GM18868 (cell line): ENCODE measurements at regions not wholly inside any gene's neighbourhood (a gene's known extent, or its start where the extent isn't known, plus 50 kb on each side); places are given as distances from the start of the nearest gene placed in this dataset.
"Not testable (repeated sequence)": the region's sequence is repeated elsewhere in the genome, so short reads cannot be mapped to it uniquely, and the experiment has no call there.

Experiments
- ATAC-seq: cut with Tn5 transposase; IDR thresholded peaks from one replicate; pipeline ENCODE4 v1.9.1; 2021; ENCODE audit warnings: mild to moderate bottlenecking, moderate library complexity; ENCODE audit not compliant: unreplicated experiment

- ATAC-seq: no peak
Measured at GRCh38 chrX:74251006-74251930, 52.7 kb upstream of the ZCCHC13 start.

GRCh38 chrX:74250574-74250973 is 53.4 kb upstream of the ZCCHC13 start:
- ATAC-seq: no peak

- no peak for ATAC-seq
Measured at GRCh38 chrX:74249963-74250362, 54.0 kb upstream of the ZCCHC13 start.

GRCh38 chrX:74248889-74249288 is 55.1 kb upstream of the ZCCHC13 start:
- no peak for ATAC-seq

GRCh38 chrX:74246524-74246923 is 57.5 kb upstream of the ZCCHC13 start:
- no peak for ATAC-seq

GRCh38 chrX:74242484-74243138 is 61.4 kb upstream of the ZCCHC13 start:
- ATAC-seq: no peak

GRCh38 chrX:74242050-74242449 is 61.9 kb upstream of the ZCCHC13 start:
- no peak for ATAC-seq

GRCh38 chrX:74238771-74239170 is 65.2 kb upstream of the ZCCHC13 start:
- no peak for ATAC-seq

GRCh38 chrX:74234818-74235217 is 69.2 kb upstream of the ZCCHC13 start:
- no peak for ATAC-seq

GRCh38 chrX:74232859-74233258 is 71.1 kb upstream of the ZCCHC13 start:
- no peak for ATAC-seq

- ATAC-seq: no peak
Measured at GRCh38 chrX:74231625-74232024, 72.4 kb upstream of the ZCCHC13 start.

- ATAC-seq: no peak
Measured at GRCh38 chrX:74230094-74230493, 73.9 kb upstream of the ZCCHC13 start.

- ATAC-seq: no peak
Measured at GRCh38 chrX:74225111-74225510, 78.9 kb upstream of the ZCCHC13 start.

GRCh38 chrX:74220277-74220676 is 83.7 kb upstream of the ZCCHC13 start:
- no peak for ATAC-seq

GRCh38 chrX:74218895-74219294 is 85.1 kb upstream of the ZCCHC13 start:
- no peak for ATAC-seq

- ATAC-seq: no peak
Measured at GRCh38 chrX:74216421-74216820, 87.6 kb upstream of the ZCCHC13 start.

GRCh38 chrX:74211911-74212310 is 92.1 kb upstream of the ZCCHC13 start:
- ATAC-seq: no peak

GRCh38 chrX:74207539-74207938 is 96.4 kb upstream of the ZCCHC13 start:
- no peak for ATAC-seq

- ATAC-seq: no peak
Measured at GRCh38 chrX:74195605-74196004, 108.4 kb upstream of the ZCCHC13 start.

- no peak for ATAC-seq
Measured at GRCh38 chrX:74195120-74195519, 108.9 kb upstream of the ZCCHC13 start.

- no peak for ATAC-seq
Measured at GRCh38 chrX:74187211-74187610, 116.8 kb upstream of the ZCCHC13 start.

GRCh38 chrX:74183047-74183446 is 120.9 kb upstream of the ZCCHC13 start:
- ATAC-seq: not testable (repeated sequence)
